NCI-H460 (cell line): ENCODE measurements at regions not wholly inside any gene's neighbourhood (a gene's known extent, or its start where the extent isn't known, plus 50 kb on each side); places are given as distances from the start of the nearest gene placed in this dataset.
"Not testable (repeated sequence)": the region's sequence is repeated elsewhere in the genome, so short reads cannot be mapped to it uniquely, and the experiment has no call there.

Experiments
- DNase-seq: peaks from one replicate; pipeline ENCODE4 v3.0.0-alpha.2; 2016; ENCODE audit warnings: low read depth; ENCODE audit errors: extremely low read depth

- DNase-seq, result no peak
These were observed 219.7 kb downstream of the MTERF1 start for GRCh38 chr7:91660734-91661356.

- DNase-seq, result no peak
These were observed 218.8 kb downstream of the MTERF1 start for GRCh38 chr7:91661727-91662126.

- no peak for DNase-seq
These were observed 212.3 kb downstream of the MTERF1 start for GRCh38 chr7:91668217-91668616.

GRCh38 chr7:91671245-91671644 is 209.3 kb downstream of the MTERF1 start:
- DNase-seq, result no peak

- no peak for DNase-seq
These were observed 206.0 kb downstream of the MTERF1 start for GRCh38 chr7:91674470-91674869.

- DNase-seq, result no peak
These were observed 198.8 kb downstream of the MTERF1 start for GRCh38 chr7:91681718-91682117.

GRCh38 chr7:91683823-91684222 is 196.7 kb downstream of the MTERF1 start:
- DNase-seq, result no peak

- no peak for DNase-seq
These were observed 195.0 kb downstream of the MTERF1 start for GRCh38 chr7:91685544-91685943.

GRCh38 chr7:91690541-91691070 is 189.9 kb downstream of the MTERF1 start:
- DNase-seq, result no peak

- no peak for DNase-seq
These were observed 188.6 kb downstream of the MTERF1 start for GRCh38 chr7:91691865-91692264.

- no peak for DNase-seq
These were observed 187.7 kb downstream of the MTERF1 start for GRCh38 chr7:91692800-91693199.

GRCh38 chr7:91694351-91694841 is 186.1 kb downstream of the MTERF1 start:
- DNase-seq, result no peak

GRCh38 chr7:91710881-91711280 is 169.6 kb downstream of the MTERF1 start:
- no peak for DNase-seq

GRCh38 chr7:91713669-91714068 is 166.8 kb downstream of the MTERF1 start:
- no peak for DNase-seq

GRCh38 chr7:91717681-91718470 is 162.6 kb downstream of the MTERF1 start:
- no peak for DNase-seq

- DNase-seq, result no peak
These were observed 161.5 kb downstream of the MTERF1 start for GRCh38 chr7:91719008-91719407.

- DNase-seq, result no peak
These were observed 160.1 kb downstream of the MTERF1 start for GRCh38 chr7:91720260-91720937.

GRCh38 chr7:91722831-91723230 is 157.7 kb downstream of the MTERF1 start:
- DNase-seq, result no peak

- DNase-seq, result not testable (repeated sequence)
These were observed 151.5 kb downstream of the MTERF1 start for GRCh38 chr7:91729046-91729445.

GRCh38 chr7:91731976-91732375 is 148.5 kb downstream of the MTERF1 start:
- no peak for DNase-seq

- DNase-seq, result no peak
These were observed 131.1 kb downstream of the MTERF1 start for GRCh38 chr7:91749418-91749817.
